Hepatocyte (in vitro differentiated cells): ENCODE measurements at regions not wholly inside any gene's neighbourhood (a gene's known extent, or its start where the extent isn't known, plus 50 kb on each side); places are given as distances from the start of the nearest gene placed in this dataset.

Experiments
- DNase-seq: peaks from one replicate; pipeline ENCODE4 v3.0.0-alpha.2; 2016; ENCODE audit warnings: low spot score
- H2AFZ ChIP-seq: fragments of 200-600 bp; sonication (generic); 2 replicates; pipeline ENCODE4 v1.6.0; 2016; ENCODE audit warnings: antibody characterized with exemption, mild to moderate bottlenecking
- H3K27ac ChIP-seq: fragments of 200-600 bp; sonication (generic); 2 replicates; pipeline ENCODE4 v1.5.1; 2016; ENCODE audit warnings: mild to moderate bottlenecking
- H3K27me3 ChIP-seq: fragments of 200-600 bp; sonication (generic); 2 replicates; pipeline ENCODE4 v1.6.1; 2016
- H3K36me3 ChIP-seq: fragments of 200-600 bp; sonication (generic); replicated peaks from 2 replicates; pipeline ENCODE4 v1.5.1; 2016; ENCODE audit warnings: low read depth; ENCODE audit not compliant: insufficient read depth
- H3K4me1 ChIP-seq: fragments of 200-600 bp; sonication (generic); 2 replicates; pipeline ENCODE4 v1.5.1; 2016; ENCODE audit warnings: mild to moderate bottlenecking, moderate library complexity; ENCODE audit not compliant: insufficient read depth
- H3K4me2 ChIP-seq: fragments of 200-600 bp; sonication (generic); 2 replicates; pipeline ENCODE4 v1.6.0; 2016
- H3K4me3 ChIP-seq: fragments of 200-600 bp; sonication (generic); 2 replicates; pipeline ENCODE4 v1.5.1; 2016; ENCODE audit warnings: mild to moderate bottlenecking
- H3K79me2 ChIP-seq: fragments of 200-600 bp; sonication (generic); 2 replicates; pipeline ENCODE4 v1.6.0; 2017; ENCODE audit warnings: mild to moderate bottlenecking
- H3K9me2 ChIP-seq: fragments of 200-600 bp; sonication (generic); replicated peaks from 2 replicates; pipeline ENCODE4 v1.6.0; 2017; ENCODE audit warnings: mild to moderate bottlenecking; ENCODE audit not compliant: insufficient read depth
- H3K9me3 ChIP-seq: fragments of 200-600 bp; sonication (generic); 2 replicates; pipeline ENCODE4 v1.5.1; 2016; ENCODE audit warnings: low read depth, mild to moderate bottlenecking
- H4K20me1 ChIP-seq: fragments of 200-600 bp; sonication (generic); 2 replicates; pipeline ENCODE4 v1.6.0; 2016; ENCODE audit warnings: mild to moderate bottlenecking; ENCODE audit not compliant: insufficient read depth, poor library complexity, severe bottlenecking
- EZH2 ChIP-seq: fragments of 200-600 bp; sonication (generic); IDR thresholded peaks from 2 replicates; pipeline ENCODE4 v1.6.1; 2016; ENCODE audit warnings: antibody characterized with exemption, mild to moderate bottlenecking, borderline replicate concordance
- EZH2phosphoT487 ChIP-seq: fragments of 200-600 bp; sonication (generic); IDR thresholded peaks from one replicate; pipeline ENCODE4 v1.6.1; 2018; ENCODE audit warnings: antibody characterized with exemption, mild to moderate bottlenecking, low read depth, moderate library complexity; ENCODE audit not compliant: unreplicated experiment, severe bottlenecking
- WGBS: methylation state at CpG from one replicate; pipeline ENCODE4 v1.1.6; 2016; ENCODE audit warnings: low lambda C conversion rate; ENCODE audit errors: missing lambda C conversion rate; 5-methylcytosine and 5-hydroxymethylcytosine counted together
- TF ChIP-seq, protein P1 (sequence below): fragments of 200-600 bp; sonication (generic); IDR thresholded peaks from 2 replicates; pipeline ENCODE4 v1.5.1; 2016; ENCODE audit warnings: antibody characterized with exemption, mild to moderate bottlenecking; ENCODE audit not compliant: poor library complexity

DNA sequence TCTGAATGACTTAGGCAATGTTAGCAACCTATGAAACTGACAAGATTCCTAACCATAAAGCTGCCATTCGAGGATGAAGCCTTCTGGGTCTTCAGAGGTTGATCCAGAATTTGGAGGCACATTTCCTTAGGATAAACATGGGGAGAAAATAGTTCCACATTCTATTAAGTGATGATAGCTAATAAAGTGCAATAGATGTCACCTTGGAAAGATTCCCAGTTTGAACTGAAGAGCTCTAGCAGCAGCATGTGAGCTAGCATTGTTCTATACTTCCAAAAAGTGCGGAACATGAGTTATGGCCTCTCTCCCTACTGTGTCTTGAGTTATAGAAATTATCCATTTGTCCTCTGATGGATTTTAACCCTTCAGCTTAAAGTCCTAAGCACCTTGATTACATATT, 991.4 kb upstream of the SLIT2 start:
- no peaks in the 10 kb centered on the region for H3K9me3 ChIP-seq
- TF ChIP-seq EZH2phosphoT487 (no peak), EZH2 (no peak)
- TF ChIP-seq, protein P1, sequence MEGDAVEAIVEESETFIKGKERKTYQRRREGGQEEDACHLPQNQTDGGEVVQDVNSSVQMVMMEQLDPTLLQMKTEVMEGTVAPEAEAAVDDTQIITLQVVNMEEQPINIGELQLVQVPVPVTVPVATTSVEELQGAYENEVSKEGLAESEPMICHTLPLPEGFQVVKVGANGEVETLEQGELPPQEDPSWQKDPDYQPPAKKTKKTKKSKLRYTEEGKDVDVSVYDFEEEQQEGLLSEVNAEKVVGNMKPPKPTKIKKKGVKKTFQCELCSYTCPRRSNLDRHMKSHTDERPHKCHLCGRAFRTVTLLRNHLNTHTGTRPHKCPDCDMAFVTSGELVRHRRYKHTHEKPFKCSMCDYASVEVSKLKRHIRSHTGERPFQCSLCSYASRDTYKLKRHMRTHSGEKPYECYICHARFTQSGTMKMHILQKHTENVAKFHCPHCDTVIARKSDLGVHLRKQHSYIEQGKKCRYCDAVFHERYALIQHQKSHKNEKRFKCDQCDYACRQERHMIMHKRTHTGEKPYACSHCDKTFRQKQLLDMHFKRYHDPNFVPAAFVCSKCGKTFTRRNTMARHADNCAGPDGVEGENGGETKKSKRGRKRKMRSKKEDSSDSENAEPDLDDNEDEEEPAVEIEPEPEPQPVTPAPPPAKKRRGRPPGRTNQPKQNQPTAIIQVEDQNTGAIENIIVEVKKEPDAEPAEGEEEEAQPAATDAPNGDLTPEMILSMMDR = no peak
- no peaks in the 10 kb centered on the region for H3K4me1 ChIP-seq
- H4K20me1 ChIP-seq = no peaks in the 10 kb centered on the region
- H3K4me3 ChIP-seq = no peak overlapping the region
- WGBS = 67% methylated on average over 2 of the region's 2 CpGs
- H3K36me3 ChIP-seq = no peaks in the 10 kb centered on the region
- DNase-seq = no peak
- no peak overlapping the region for H3K27ac ChIP-seq
- no peak overlapping the region for H2AFZ ChIP-seq
- H3K79me2 ChIP-seq = no peaks in the 10 kb centered on the region
- H3K9me2 ChIP-seq = no peaks in the 10 kb centered on the region
- H3K4me2 ChIP-seq = no peak overlapping the region
- no peaks in the 10 kb centered on the region for H3K27me3 ChIP-seq

DNA sequence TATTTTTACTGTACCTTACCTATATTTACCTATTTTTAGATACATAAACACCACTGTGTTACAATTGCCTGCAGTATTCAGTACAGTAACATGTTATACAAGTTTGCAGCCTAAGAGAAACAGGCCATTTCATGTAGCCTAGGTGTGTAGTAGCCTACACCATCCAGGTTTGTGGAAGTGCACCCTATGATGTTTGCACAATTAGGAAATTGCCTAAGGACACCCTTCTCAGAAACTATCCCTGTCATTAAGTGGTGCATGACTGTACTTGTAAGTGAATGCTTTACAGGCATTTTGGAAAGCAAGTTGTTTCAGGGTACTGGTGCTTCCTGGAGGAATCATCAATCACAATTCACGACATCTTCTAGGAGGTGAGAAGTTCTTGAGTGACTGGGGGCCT, 991.8 kb upstream of the SLIT2 start:
- TF ChIP-seq, protein P1 = no peak
- TF ChIP-seq EZH2 = no peak
- TF ChIP-seq EZH2phosphoT487 = no peak
- no peak for DNase-seq
- 14% methylated on average over 1 of the region's 1 CpG for WGBS
- Histone ChIP-seq H3K9me3 (no peaks in the 10 kb centered on the region), H2AFZ (no peak overlapping the region), H3K79me2 (no peaks in the 10 kb centered on the region), H3K4me3 (no peak overlapping the region), H3K27ac (no peak overlapping the region), H3K9me2 (no peaks in the 10 kb centered on the region), H4K20me1 (no peaks in the 10 kb centered on the region), H3K4me1 (no peaks in the 10 kb centered on the region), H3K4me2 (no peak overlapping the region), H3K36me3 (no peaks in the 10 kb centered on the region), H3K27me3 (no peaks in the 10 kb centered on the region)

DNA sequence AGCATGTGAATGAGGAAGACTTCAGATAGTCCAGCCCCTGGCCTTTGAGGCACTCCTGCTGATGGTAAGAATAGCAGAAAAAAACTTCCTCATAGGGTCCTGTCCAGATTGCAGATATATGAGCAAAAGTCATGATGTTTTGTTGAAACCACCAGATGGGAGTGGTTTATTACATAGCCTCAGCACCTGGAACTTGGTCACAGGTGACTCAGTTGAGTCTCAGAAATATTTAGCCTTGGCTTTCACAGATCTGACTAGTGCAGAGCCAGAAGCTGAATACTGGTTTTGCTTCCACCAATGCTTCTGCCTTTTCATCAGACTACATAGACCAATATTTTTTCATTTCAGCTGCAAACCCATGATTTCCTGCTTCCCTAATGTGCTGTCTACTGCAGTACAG, 994.9 kb upstream of the SLIT2 start:
- no peaks in the 10 kb centered on the region for H3K79me2 ChIP-seq
- H3K27ac ChIP-seq = peak overlapping the region; percentile 75
- H2AFZ ChIP-seq = no peak overlapping the region
- H3K4me1 ChIP-seq = no peaks in the 10 kb centered on the region
- no peaks in the 10 kb centered on the region for H4K20me1 ChIP-seq
- H3K27me3 ChIP-seq = no peaks in the 10 kb centered on the region
- no peaks in the 10 kb centered on the region for H3K36me3 ChIP-seq
- no peak overlapping the region for H3K4me2 ChIP-seq
- peak; percentile 21 for DNase-seq
- H3K9me3 ChIP-seq = no peaks in the 10 kb centered on the region
- H3K9me2 ChIP-seq = no peaks in the 10 kb centered on the region
- TF ChIP-seq EZH2phosphoT487 (no peak), EZH2 (no peak)
- TF ChIP-seq, protein P1 = no peak
- no peak overlapping the region for H3K4me3 ChIP-seq

DNA sequence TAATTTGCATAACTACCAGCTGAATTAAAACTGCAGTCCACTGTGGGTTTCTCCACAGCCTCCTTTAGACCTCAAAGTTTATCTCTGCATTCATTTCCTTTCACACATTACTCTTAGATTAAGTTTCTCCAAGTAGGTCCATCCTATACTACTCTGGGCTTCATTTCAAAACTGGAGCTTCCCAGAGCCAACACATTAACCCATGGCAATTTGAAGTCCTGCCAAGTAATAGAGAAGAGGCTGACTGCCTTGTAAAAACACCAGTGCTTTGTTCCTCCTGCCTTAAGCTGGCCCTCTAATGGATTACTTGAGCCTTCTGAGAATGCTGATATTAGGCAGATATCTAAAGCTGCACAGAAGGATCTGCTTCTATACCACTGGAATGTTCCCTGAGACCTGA, 997.2 kb upstream of the SLIT2 start:
- TF ChIP-seq, protein P1 = no peak
- TF ChIP-seq EZH2phosphoT487 = no peak
- TF ChIP-seq EZH2 = no peak
- DNase-seq = no peak
- H3K27me3 ChIP-seq = no peaks in the 10 kb centered on the region
- no peaks in the 10 kb centered on the region for H3K36me3 ChIP-seq
- H3K79me2 ChIP-seq = no peaks in the 10 kb centered on the region
- H3K4me1 ChIP-seq = no peaks in the 10 kb centered on the region
- no peak overlapping the region for H2AFZ ChIP-seq
- no peaks in the 10 kb centered on the region for H4K20me1 ChIP-seq
- no peak overlapping the region for H3K4me3 ChIP-seq
- no peak overlapping the region for H3K27ac ChIP-seq
- no peaks in the 10 kb centered on the region for H3K9me2 ChIP-seq
- no peaks in the 10 kb centered on the region for H3K9me3 ChIP-seq
- no peak overlapping the region for H3K4me2 ChIP-seq
